Suprapubic skin (tissue), 4 donors: ENCODE measurements at regions not wholly inside any gene's neighbourhood (a gene's known extent, or its start where the extent isn't known, plus 50 kb on each side); places are given as distances from the start of the nearest gene placed in this dataset.

Source experiments
- DNase-seq, 2 donors: peaks; one replicate each; pipeline ENCODE4 v3.0.0-alpha.2; 2019; ENCODE audit warnings: low spot score in 2 of 2
- H3K27ac ChIP-seq: fragments of 200-600 bp; sonication (generic); one replicate; pipeline ENCODE4 v1.5.1; 2019
- H3K27me3 ChIP-seq: fragments of 200-600 bp; sonication (generic); one replicate; pipeline ENCODE4 v1.5.1; 2019
- H3K36me3 ChIP-seq: fragments of 200-600 bp; sonication (generic); one replicate; pipeline ENCODE4 v1.5.1; 2019
- H3K4me1 ChIP-seq: fragments of 200-600 bp; sonication (generic); one replicate; pipeline ENCODE4 v1.5.1; 2019
- H3K4me3 ChIP-seq: fragments of 200-600 bp; sonication (generic); one replicate; pipeline ENCODE4 v1.5.1; 2019; ENCODE audit warnings: mild to moderate bottlenecking
- H3K9me3 ChIP-seq: fragments of 200-600 bp; sonication (generic); one replicate; pipeline ENCODE4 v1.5.1; 2019
- CTCF ChIP-seq, 2 donors: fragments of 200-600 bp in 1 of 2; fragments of 450-650 bp in 1 of 2; sonication (generic) in 1 of 2; IDR thresholded peaks; one replicate each; pipeline ENCODE4 v1.5.1; 2016 to 2019; ENCODE audit warnings: antibody characterized with exemption in 2 of 2, mild to moderate bottlenecking in 1 of 2, moderate library complexity in 1 of 2
- EP300 ChIP-seq: sonication (generic); formaldehyde crosslinking; IDR thresholded peaks from one replicate; pipeline ENCODE4 v1.6.1; 2017; ENCODE audit warnings: antibody characterized with exemption
- POLR2A ChIP-seq, 2 donors: fragments of 450-650 bp; IDR thresholded peaks; one replicate each; pipeline ENCODE4 v1.6.1; 2017; ENCODE audit warnings: antibody characterized with exemption in 2 of 2, mild to moderate bottlenecking in 2 of 2, moderate library complexity in 2 of 2
- POLR2AphosphoS5 ChIP-seq, 3 donors: sonication (generic); formaldehyde crosslinking; IDR thresholded peaks; one replicate each; pipeline ENCODE4 v1.6.1; 2017; ENCODE audit warnings: antibody characterized with exemption in 3 of 3
- WGBS: methylation state at CpG from one replicate; pipeline ENCODE4 v1.1.5; 2018; 5-methylcytosine and 5-hydroxymethylcytosine counted together

DNA sequence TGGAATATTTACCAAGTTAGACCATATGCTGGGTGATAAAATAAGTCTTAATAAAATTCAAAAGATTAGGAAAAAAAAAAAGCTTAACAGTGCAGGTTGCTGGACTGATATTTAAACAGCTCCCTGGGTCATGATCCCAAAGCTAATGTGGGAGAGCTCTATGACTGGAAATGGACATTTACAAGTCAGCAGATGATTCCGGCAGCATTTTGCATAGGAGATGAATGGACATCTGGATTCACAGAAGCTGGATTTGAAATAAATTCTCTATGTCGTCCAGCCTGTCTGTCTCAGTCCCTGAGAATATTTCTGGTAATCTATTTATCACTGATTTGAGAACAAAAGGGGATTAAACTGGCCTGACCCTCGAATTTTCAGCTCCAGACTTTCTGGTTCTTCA lies 52.3 kb upstream of the KLHL25 start:
- H3K4me3 ChIP-seq = no peak overlapping the region
- no peaks in the 10 kb centered on the region for H3K36me3 ChIP-seq
- DNase-seq = no peak
- no peaks in the 10 kb centered on the region for H3K9me3 ChIP-seq
- peaks cover 13% of the 10 kb centered on the region for H3K27me3 ChIP-seq
- no peak overlapping the region for H3K27ac ChIP-seq
- 49% methylated on average over 3 of the region's 3 CpGs for WGBS
- TF ChIP-seq POLR2A (IDR thresholded peaks at IDR 0.05) (no peak), POLR2AphosphoS5 (IDR thresholded peaks at IDR 0.05) (no peak)
- no peaks in the 10 kb centered on the region for H3K4me1 ChIP-seq

DNA sequence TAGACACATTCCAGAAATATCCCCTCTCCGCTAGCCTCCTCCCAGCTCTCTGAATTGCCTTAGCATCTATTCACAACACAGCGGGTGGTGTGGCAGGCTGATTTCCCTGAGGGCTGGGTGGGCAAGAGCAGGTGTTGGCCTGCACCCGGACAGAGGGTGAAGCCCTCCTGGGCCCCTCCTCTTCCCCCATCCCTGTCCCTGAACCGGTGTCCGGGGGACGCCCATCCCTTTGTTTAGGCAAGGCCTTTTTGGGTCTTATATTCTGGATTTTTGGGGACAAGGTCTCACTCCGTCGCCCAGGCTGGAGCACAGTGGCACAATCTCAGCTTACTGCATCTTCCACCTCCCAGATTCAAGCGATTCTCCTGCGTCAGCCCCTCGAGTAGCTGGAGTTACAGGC lies 55.2 kb upstream of the KLHL25 start:
- no peaks in the 10 kb centered on the region for H3K4me1 ChIP-seq
- DNase-seq = peak in 1 of 2 donors; percentile 58
- H3K4me3 ChIP-seq = no peak overlapping the region
- WGBS = 81% methylated on average over 11 of the region's 11 CpGs
- no peaks in the 10 kb centered on the region for H3K9me3 ChIP-seq
- TF ChIP-seq POLR2A (IDR thresholded peaks at IDR 0.05) (no peak), EP300 (no peak), POLR2AphosphoS5 (IDR thresholded peaks at IDR 0.05) (no peak), CTCF (IDR thresholded peaks at IDR 0.05) (no peak)
- no peak overlapping the region for H3K27ac ChIP-seq
- peaks cover 13% of the 10 kb centered on the region for H3K27me3 ChIP-seq
- H3K36me3 ChIP-seq = no peaks in the 10 kb centered on the region

DNA sequence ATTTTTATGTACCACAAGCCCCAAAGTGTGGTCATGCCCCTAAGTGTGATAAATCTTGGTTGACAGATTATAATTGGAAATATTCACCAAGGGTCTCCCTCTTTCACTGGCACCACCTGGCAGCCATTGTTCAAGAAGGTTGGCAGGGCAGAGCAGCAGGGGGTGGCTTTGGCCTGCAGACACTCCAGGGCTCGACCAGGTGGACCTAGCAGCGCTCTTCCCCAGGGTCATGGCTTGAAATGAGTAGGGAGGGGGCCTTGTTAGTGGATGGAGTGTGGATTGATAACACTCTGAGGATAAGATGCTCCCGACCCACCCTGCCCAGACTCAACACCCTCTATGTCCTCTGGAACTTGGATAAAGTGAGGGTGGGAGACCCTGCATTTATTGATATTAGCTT lies 58.2 kb upstream of the KLHL25 start:
- Histone ChIP-seq H3K27ac (no peak overlapping the region), H3K4me3 (no peak overlapping the region), H3K27me3 (peaks cover 27% of the 10 kb centered on the region), H3K36me3 (no peaks in the 10 kb centered on the region), H3K9me3 (no peaks in the 10 kb centered on the region), H3K4me1 (no peaks in the 10 kb centered on the region)
- WGBS = 80% methylated on average over 3 of the region's 3 CpGs
- peak; percentile 12 to 45 for DNase-seq
- TF ChIP-seq CTCF (IDR thresholded peaks at IDR 0.05) (no peak), POLR2A (IDR thresholded peaks at IDR 0.05) (no peak), EP300 (no peak), POLR2AphosphoS5 (IDR thresholded peaks at IDR 0.05) (no peak)

- H3K4me1 ChIP-seq = peaks cover 7% of the 10 kb centered on the region
- TF ChIP-seq POLR2AphosphoS5 (IDR thresholded peaks at IDR 0.05) (no peak), CTCF (IDR thresholded peaks at IDR 0.05) (peak; percentile 67 to 74), POLR2A (IDR thresholded peaks at IDR 0.05) (no peak)
- peak in 1 of 2 donors; percentile 56 for DNase-seq
- H3K4me3 ChIP-seq = no peak overlapping the region
- H3K27ac ChIP-seq = no peak overlapping the region
- H3K36me3 ChIP-seq = no peaks in the 10 kb centered on the region
- H3K27me3 ChIP-seq = peaks cover 27% of the 10 kb centered on the region
- 45% methylated on average over 11 of the region's 11 CpGs for WGBS
- no peaks in the 10 kb centered on the region for H3K9me3 ChIP-seq
Measured at GRCh38 chr15:85854345-85855097, 59.8 kb upstream of the KLHL25 start.

DNA sequence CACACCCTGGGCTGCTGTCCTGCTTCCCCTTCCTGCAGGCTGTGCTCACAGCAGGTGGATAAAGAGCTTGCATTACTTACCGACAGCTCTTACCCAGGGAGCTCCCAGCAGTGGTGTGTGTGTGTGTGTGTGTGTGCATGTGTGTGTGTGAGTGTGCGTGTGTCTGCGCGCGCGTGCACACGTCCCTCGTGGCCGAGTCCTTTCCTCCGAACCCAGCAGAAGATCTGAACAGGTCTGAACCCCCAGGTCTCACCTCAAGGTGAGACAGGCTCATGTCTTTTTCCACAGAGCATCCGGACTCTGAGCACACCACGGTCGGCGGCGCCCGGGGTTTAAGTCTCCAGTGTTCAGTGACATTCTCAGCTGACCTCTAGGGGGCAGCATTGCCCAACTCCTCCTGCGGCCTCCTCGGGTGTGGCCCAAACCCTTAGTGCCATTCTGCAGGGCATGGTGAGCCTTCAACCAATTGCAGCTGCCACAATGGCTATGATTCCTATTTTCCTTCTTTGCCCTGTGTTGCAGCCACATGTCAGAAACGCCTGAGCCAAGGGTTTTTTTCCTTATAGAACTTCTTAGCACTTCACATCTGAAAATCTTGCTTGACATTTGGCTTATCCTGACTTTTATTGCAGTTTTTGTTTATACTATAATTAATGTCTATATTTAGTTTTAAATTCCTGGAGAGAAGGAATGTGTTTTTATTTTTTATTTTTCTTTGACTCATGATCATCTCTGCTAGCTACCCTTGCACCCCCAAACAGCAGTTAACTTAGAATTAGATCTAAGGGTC lies 64.1 kb upstream of the KLHL25 start:
- peak in 1 of 2 donors; percentile 72 for DNase-seq
- Histone ChIP-seq H3K4me3 (no peak overlapping the region), H3K27ac (no peak overlapping the region)

More for the DNA sequence above, 64.1 kb upstream of the KLHL25 start:
- no peaks in the 10 kb centered on the region for H3K36me3 ChIP-seq
- peaks cover 27% of the 10 kb centered on the region for H3K27me3 ChIP-seq
- no peak for TF ChIP-seq EP300
- peak; percentile 26 to 79 for TF ChIP-seq CTCF (IDR thresholded peaks at IDR 0.05)
- peaks cover 7% of the 10 kb centered on the region for H3K4me1 ChIP-seq
- H3K9me3 ChIP-seq = no peaks in the 10 kb centered on the region
- 12% methylated on average over 12 of the region's 19 CpGs for WGBS
